Urinary bladder (tissue), 4 donors: ENCODE measurements at regions not wholly inside any gene's neighbourhood (a gene's known extent, or its start where the extent isn't known, plus 50 kb on each side); places are given as distances from the start of the nearest gene placed in this dataset. TPM values are rescaled to one million over a fixed set of nuclear protein-coding genes. Genes with fewer than 3 reads are reported as not detected.

Experiments
- DNase-seq: peaks from one replicate; pipeline ENCODE4 v3.0.0-alpha.2; 2015; ENCODE audit errors: extremely low spot score
- H3K27ac ChIP-seq: one replicate; pipeline ENCODE4 v1.5.1; 2013; ENCODE audit warnings: low read depth, mild to moderate bottlenecking, moderate library complexity
- H3K36me3 ChIP-seq: one replicate; pipeline ENCODE4 v1.6.1; 2013; ENCODE audit warnings: mild to moderate bottlenecking, moderate library complexity; ENCODE audit not compliant: insufficient read depth
- H3K4me1 ChIP-seq: one replicate; pipeline ENCODE4 v1.6.1; 2013; ENCODE audit warnings: mild to moderate bottlenecking, moderate library complexity; ENCODE audit not compliant: insufficient read depth
- H3K4me3 ChIP-seq: one replicate; pipeline ENCODE4 v1.5.1; 2013; ENCODE audit warnings: low read depth, low read length
- WGBS: extraction: QIAGEN DNeasy Blood & Tissue Kit; methylation state at CpG from one replicate; pipeline ENCODE4 v1.1.7; 2013; 5-methylcytosine and 5-hydroxymethylcytosine counted together
- small RNA-seq: library from RNA; depleted of rRNA; stranded (forward); fragments of <200 nt; gene quantifications from one replicate; pipeline ENCODE3, GENCODE V24; 2014
- donor health status: healthy with polysubstance abuse.
- donor health status: healthy.

GRCh38 chr15:91782221-91782620, 71.3 kb upstream of the SLCO3A1 start:
- WGBS: 48% methylated on average over 6 of the region's 6 CpGs

GRCh38 chr15:91783008-91783407, 70.5 kb upstream of the SLCO3A1 start:
- no peaks in the 10 kb centered on the region for H3K36me3 ChIP-seq
- H3K27ac ChIP-seq: no peak overlapping the region
- H3K4me1 ChIP-seq: no peaks in the 10 kb centered on the region
- no peak overlapping the region for H3K4me3 ChIP-seq
- 58% methylated on average over 3 of the region's 3 CpGs for WGBS
- DNase-seq: no peak

More at GRCh38 chr15:91782221-91782620, 71.3 kb upstream of the SLCO3A1 start:
- no peaks in the 10 kb centered on the region for H3K36me3 ChIP-seq
- no peaks in the 10 kb centered on the region for H3K4me1 ChIP-seq
- no peak overlapping the region for H3K27ac ChIP-seq
- no peak overlapping the region for H3K4me3 ChIP-seq
- no peak for DNase-seq

- H3K4me1 ChIP-seq: no peaks in the 10 kb centered on the region
- H3K27ac ChIP-seq: no peak overlapping the region
- DNase-seq: no peak
- no peaks in the 10 kb centered on the region for H3K36me3 ChIP-seq
- no peak overlapping the region for H3K4me3 ChIP-seq
These were observed 70.1 kb upstream of the SLCO3A1 start for GRCh38 chr15:91783451-91783850.

- WGBS: 94% methylated on average over 4 of the region's 4 CpGs
These were observed 68.4 kb upstream of the SLCO3A1 start for GRCh38 chr15:91784973-91785709.

GRCh38 chr15:91787198-91787597, 66.3 kb upstream of the SLCO3A1 start:
- no peak overlapping the region for H3K4me3 ChIP-seq
- H3K4me1 ChIP-seq: no peaks in the 10 kb centered on the region
- 77% methylated on average over 7 of the region's 7 CpGs for WGBS
- no peak for DNase-seq
- H3K27ac ChIP-seq: no peak overlapping the region
- H3K36me3 ChIP-seq: no peaks in the 10 kb centered on the region

More at GRCh38 chr15:91784973-91785709, 68.4 kb upstream of the SLCO3A1 start:
- H3K4me1 ChIP-seq: no peaks in the 10 kb centered on the region
- H3K27ac ChIP-seq: no peak overlapping the region
- no peak for DNase-seq
- H3K36me3 ChIP-seq: no peaks in the 10 kb centered on the region
- no peak overlapping the region for H3K4me3 ChIP-seq

GRCh38 chr15:91789136-91789535, 64.4 kb upstream of the SLCO3A1 start:
- no peak overlapping the region for H3K4me3 ChIP-seq
- 87% methylated on average over 5 of the region's 5 CpGs for WGBS
- no peaks in the 10 kb centered on the region for H3K36me3 ChIP-seq
- no peaks in the 10 kb centered on the region for H3K4me1 ChIP-seq
- DNase-seq: no peak
- no peak overlapping the region for H3K27ac ChIP-seq

GRCh38 chr15:91790836-91791235, 62.7 kb upstream of the SLCO3A1 start:
- Histone ChIP-seq H3K36me3 (no peaks in the 10 kb centered on the region), H3K27ac (no peak overlapping the region), H3K4me3 (no peak overlapping the region), H3K4me1 (no peaks in the 10 kb centered on the region)
- no peak for DNase-seq
- 73% methylated on average over 3 of the region's 3 CpGs for WGBS

- WGBS: 98% methylated on average over 6 of the region's 6 CpGs
- no peak overlapping the region for H3K4me3 ChIP-seq
- no peaks in the 10 kb centered on the region for H3K4me1 ChIP-seq
- no peak overlapping the region for H3K27ac ChIP-seq
- no peak for DNase-seq
- H3K36me3 ChIP-seq: no peaks in the 10 kb centered on the region
These were observed 59.7 kb upstream of the SLCO3A1 start for GRCh38 chr15:91793771-91794170.

GRCh38 chr15:91795235-91795634, 58.3 kb upstream of the SLCO3A1 start:
- H3K4me1 ChIP-seq: no peaks in the 10 kb centered on the region
- no peak for DNase-seq
- no peak overlapping the region for H3K27ac ChIP-seq
- H3K36me3 ChIP-seq: no peaks in the 10 kb centered on the region
- WGBS: 69% methylated on average over 1 of the region's 1 CpG
- no peak overlapping the region for H3K4me3 ChIP-seq

GRCh38 chr15:91801836-91802534, 51.5 kb upstream of the SLCO3A1 start:
- 63% methylated on average over 9 of the region's 9 CpGs for WGBS
- Histone ChIP-seq H3K4me1 (no peaks in the 10 kb centered on the region), H3K36me3 (no peaks in the 10 kb centered on the region), H3K27ac (no peak overlapping the region), H3K4me3 (no peak overlapping the region)
- no peak for DNase-seq

GRCh38 chr15:91803260-91803659, 50.2 kb upstream of the SLCO3A1 start:
- H3K4me1 ChIP-seq: no peaks in the 10 kb centered on the region
- no peaks in the 10 kb centered on the region for H3K36me3 ChIP-seq
- no peak for DNase-seq
- 81% methylated on average over 6 of the region's 6 CpGs for WGBS
- H3K27ac ChIP-seq: no peak overlapping the region
- H3K4me3 ChIP-seq: no peak overlapping the region

Small RNAs in the stretch of these regions (small RNA-seq; reads per million reads assigned to genes)
- not detected for gene AC107958.1
